ENCODE measurements at regions not wholly inside any gene's neighbourhood (a gene's known extent, or its start where the extent isn't known, plus 50 kb on each side); places are given as distances from the start of the nearest gene placed in this dataset.

GRCh38 chr6:149227796-149228195, 89.7 kb upstream of the TAB2 start:
- TF ChIP-seq, protein P1, sequence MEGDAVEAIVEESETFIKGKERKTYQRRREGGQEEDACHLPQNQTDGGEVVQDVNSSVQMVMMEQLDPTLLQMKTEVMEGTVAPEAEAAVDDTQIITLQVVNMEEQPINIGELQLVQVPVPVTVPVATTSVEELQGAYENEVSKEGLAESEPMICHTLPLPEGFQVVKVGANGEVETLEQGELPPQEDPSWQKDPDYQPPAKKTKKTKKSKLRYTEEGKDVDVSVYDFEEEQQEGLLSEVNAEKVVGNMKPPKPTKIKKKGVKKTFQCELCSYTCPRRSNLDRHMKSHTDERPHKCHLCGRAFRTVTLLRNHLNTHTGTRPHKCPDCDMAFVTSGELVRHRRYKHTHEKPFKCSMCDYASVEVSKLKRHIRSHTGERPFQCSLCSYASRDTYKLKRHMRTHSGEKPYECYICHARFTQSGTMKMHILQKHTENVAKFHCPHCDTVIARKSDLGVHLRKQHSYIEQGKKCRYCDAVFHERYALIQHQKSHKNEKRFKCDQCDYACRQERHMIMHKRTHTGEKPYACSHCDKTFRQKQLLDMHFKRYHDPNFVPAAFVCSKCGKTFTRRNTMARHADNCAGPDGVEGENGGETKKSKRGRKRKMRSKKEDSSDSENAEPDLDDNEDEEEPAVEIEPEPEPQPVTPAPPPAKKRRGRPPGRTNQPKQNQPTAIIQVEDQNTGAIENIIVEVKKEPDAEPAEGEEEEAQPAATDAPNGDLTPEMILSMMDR (conservative IDR thresholded peaks at IDR 0.05; ENCODE audit: low read length): no peak
- TF ChIP-seq EZH2phosphoT487 (IDR thresholded peaks at IDR 0.05; ENCODE audit: borderline replicate concordance): no peak
